ENCODE measurements at regions not wholly inside any gene's neighbourhood (a gene's known extent, or its start where the extent isn't known, plus 50 kb on each side); places are given as distances from the start of the nearest gene placed in this dataset.
"Not testable (repeated sequence)": the region's sequence is repeated elsewhere in the genome, so short reads cannot be mapped to it uniquely, and the experiment has no call there.

DNA sequence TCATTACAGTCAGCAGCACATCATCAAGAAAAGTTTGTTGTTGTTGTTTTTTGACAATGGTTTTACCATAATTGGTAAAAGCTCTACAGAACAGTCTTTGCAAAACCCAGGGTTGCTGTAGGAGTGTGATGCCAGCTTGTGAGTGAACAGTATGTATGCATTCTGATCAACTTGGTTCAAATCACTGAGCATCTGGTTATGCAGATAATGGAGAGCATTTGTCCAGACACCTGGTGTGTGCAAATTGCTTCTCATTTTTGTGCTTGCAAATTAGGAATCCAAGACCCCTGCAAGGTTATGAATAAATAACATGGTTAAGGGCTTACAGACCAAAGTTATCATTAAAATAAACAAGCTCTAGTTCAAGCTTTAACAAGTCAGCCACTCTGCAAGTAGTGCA lies 448.7 kb upstream of the ACTBL2 start:
- intact Hi-C loops (cut with micrococcal nuclease), result no loop called here
- no peak overlapping the region for H3K4me3 ChIP-seq (ENCODE audit: low read length)
- no TSS peak for BruUV-seq (replicated peaks)
- no peaks in the 10 kb centered on the region for H3K4me1 ChIP-seq (ENCODE audit: insufficient read depth, low read length)
- DNase-seq (no peak), ATAC-seq (no peak)
- no peak overlapping the region for H3K27ac ChIP-seq (ENCODE audit: low read length)
- CTCF ChIA-PET, result no interaction called here
- H3K27me3 ChIP-seq (ENCODE audit: low read length), result no peaks in the 10 kb centered on the region
- H3K9me3 ChIP-seq (ENCODE audit: low read length), result no peaks in the 10 kb centered on the region
- no peaks in the 10 kb centered on the region for H4K20me1 ChIP-seq (ENCODE audit: low read length)
- no peak overlapping the region for H3K4me2 ChIP-seq (ENCODE audit: low read length)
- no peak overlapping the region for H2AFZ ChIP-seq (ENCODE audit: low read length)
- H3K9ac ChIP-seq (ENCODE audit: low read length), result no peak overlapping the region
- POLR2A ChIA-PET (ENCODE audit: unreplicated experiment), result no interaction called here
- no peaks in the 10 kb centered on the region for H3F3A ChIP-seq (ENCODE audit: low read length, unreplicated experiment)
- no peaks in the 10 kb centered on the region for H3K9me2 ChIP-seq (replicated peaks; ENCODE audit: low read length)
- no peaks in the 10 kb centered on the region for H3K79me2 ChIP-seq (ENCODE audit: low read length)
- no peaks in the 10 kb centered on the region for H3K36me3 ChIP-seq (ENCODE audit: low read depth, low read length)
- TF ChIP-seq, protein P1, sequence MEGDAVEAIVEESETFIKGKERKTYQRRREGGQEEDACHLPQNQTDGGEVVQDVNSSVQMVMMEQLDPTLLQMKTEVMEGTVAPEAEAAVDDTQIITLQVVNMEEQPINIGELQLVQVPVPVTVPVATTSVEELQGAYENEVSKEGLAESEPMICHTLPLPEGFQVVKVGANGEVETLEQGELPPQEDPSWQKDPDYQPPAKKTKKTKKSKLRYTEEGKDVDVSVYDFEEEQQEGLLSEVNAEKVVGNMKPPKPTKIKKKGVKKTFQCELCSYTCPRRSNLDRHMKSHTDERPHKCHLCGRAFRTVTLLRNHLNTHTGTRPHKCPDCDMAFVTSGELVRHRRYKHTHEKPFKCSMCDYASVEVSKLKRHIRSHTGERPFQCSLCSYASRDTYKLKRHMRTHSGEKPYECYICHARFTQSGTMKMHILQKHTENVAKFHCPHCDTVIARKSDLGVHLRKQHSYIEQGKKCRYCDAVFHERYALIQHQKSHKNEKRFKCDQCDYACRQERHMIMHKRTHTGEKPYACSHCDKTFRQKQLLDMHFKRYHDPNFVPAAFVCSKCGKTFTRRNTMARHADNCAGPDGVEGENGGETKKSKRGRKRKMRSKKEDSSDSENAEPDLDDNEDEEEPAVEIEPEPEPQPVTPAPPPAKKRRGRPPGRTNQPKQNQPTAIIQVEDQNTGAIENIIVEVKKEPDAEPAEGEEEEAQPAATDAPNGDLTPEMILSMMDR (conservative IDR thresholded peaks at IDR 0.05; ENCODE audit: low read depth, low read length), result no peak
- TF ChIP-seq EZH2 (IDR thresholded peaks at IDR 0.05; ENCODE audit: low read length, unreplicated experiment), result no peak
- no peak for TF ChIP-seq EZH2phosphoT487 (IDR thresholded peaks at IDR 0.05; ENCODE audit: borderline replicate concordance, low read length)

GRCh38 chr5:57929271-57929670 lies 446.7 kb upstream of the ACTBL2 start:
- no peaks in the 10 kb centered on the region for H3K4me1 ChIP-seq (ENCODE audit: insufficient read depth, low read length)
- no TSS peak for BruUV-seq (replicated peaks)
- H3K36me3 ChIP-seq (ENCODE audit: low read depth, low read length), result no peaks in the 10 kb centered on the region
- H4K20me1 ChIP-seq (ENCODE audit: low read length), result no peaks in the 10 kb centered on the region
- no peaks in the 10 kb centered on the region for H3K9me3 ChIP-seq (ENCODE audit: low read length)
- no peak overlapping the region for H3K9ac ChIP-seq (ENCODE audit: low read length)
- no peak overlapping the region for H3K27ac ChIP-seq (ENCODE audit: low read length)
- ChIA-PET POLR2A (ENCODE audit: unreplicated experiment) (no interaction called here), CTCF (no interaction called here)
- DNase-seq (no peak), ATAC-seq (no peak)
- no peak overlapping the region for H3K4me2 ChIP-seq (ENCODE audit: low read length)
- H3K79me2 ChIP-seq (ENCODE audit: low read length), result no peaks in the 10 kb centered on the region
- TF ChIP-seq EZH2 (IDR thresholded peaks at IDR 0.05; ENCODE audit: low read length, unreplicated experiment) (no peak), EZH2phosphoT487 (IDR thresholded peaks at IDR 0.05; ENCODE audit: borderline replicate concordance, low read length) (no peak)
- TF ChIP-seq, protein P1 (conservative IDR thresholded peaks at IDR 0.05; ENCODE audit: low read depth, low read length), result no peak
- no peak overlapping the region for H2AFZ ChIP-seq (ENCODE audit: low read length)
- no peak overlapping the region for H3K4me3 ChIP-seq (ENCODE audit: low read length)
- H3F3A ChIP-seq (ENCODE audit: low read length, unreplicated experiment), result no peaks in the 10 kb centered on the region
- intact Hi-C loops (cut with micrococcal nuclease), result no loop called here
- H3K27me3 ChIP-seq (ENCODE audit: low read length), result no peaks in the 10 kb centered on the region
- no peaks in the 10 kb centered on the region for H3K9me2 ChIP-seq (replicated peaks; ENCODE audit: low read length)

DNA sequence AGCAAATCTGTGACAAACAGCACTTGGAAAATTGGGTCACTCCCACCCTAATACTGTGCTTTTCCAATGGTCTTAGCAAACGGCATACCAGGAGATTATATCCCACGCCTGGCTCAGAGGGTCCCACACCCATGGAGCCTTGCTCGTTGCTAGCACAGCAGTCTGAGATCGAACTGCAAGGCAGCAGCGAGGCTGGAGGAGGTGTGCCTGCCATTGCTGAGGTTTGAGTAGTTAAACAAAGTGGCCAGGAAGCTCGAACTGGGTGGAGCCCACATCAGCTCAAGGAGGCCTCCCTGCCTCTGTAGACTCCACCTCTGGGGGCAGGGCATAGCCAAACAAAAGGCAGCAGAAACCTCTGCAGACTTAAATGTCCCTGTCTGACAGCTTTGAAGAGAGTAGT lies 440.5 kb upstream of the ACTBL2 start:
- H3K9me3 ChIP-seq (ENCODE audit: low read length); intact Hi-C loops (cut with micrococcal nuclease); H3K27me3 ChIP-seq (ENCODE audit: low read length); H3K4me1 ChIP-seq (ENCODE audit: insufficient read depth, low read length); CTCF ChIA-PET; H3K79me2 ChIP-seq (ENCODE audit: low read length); H2AFZ ChIP-seq (ENCODE audit: low read length); POLR2A ChIA-PET (ENCODE audit: unreplicated experiment); DNase-seq; H3K36me3 ChIP-seq (ENCODE audit: low read depth, low read length); H3K27ac ChIP-seq (ENCODE audit: low read length); H3K9ac ChIP-seq (ENCODE audit: low read length); BruUV-seq (replicated peaks); ATAC-seq; H4K20me1 ChIP-seq (ENCODE audit: low read length); H3K9me2 ChIP-seq (replicated peaks; ENCODE audit: low read length); H3K4me2 ChIP-seq (ENCODE audit: low read length); H3F3A ChIP-seq (ENCODE audit: low read length, unreplicated experiment); H3K4me3 ChIP-seq (ENCODE audit: low read length): not testable (repeated sequence)

Measured in PC-3 (cell line).